GM12892 (cell line): ENCODE measurements at regions not wholly inside any gene's neighbourhood (a gene's known extent, or its start where the extent isn't known, plus 50 kb on each side); places are given as distances from the start of the nearest gene placed in this dataset.

Experiments
- POLR2A ChIP-seq: IDR thresholded peaks from 2 replicates; pipeline ENCODE4 v1.6.1; 2011; ENCODE audit warnings: low read depth, low read length, control low read depth
- POLR2AphosphoS5 ChIP-seq: IDR thresholded peaks from 2 replicates; pipeline ENCODE4 v1.6.1; 2011; ENCODE audit warnings: low read depth, low read length, control low read depth

DNA sequence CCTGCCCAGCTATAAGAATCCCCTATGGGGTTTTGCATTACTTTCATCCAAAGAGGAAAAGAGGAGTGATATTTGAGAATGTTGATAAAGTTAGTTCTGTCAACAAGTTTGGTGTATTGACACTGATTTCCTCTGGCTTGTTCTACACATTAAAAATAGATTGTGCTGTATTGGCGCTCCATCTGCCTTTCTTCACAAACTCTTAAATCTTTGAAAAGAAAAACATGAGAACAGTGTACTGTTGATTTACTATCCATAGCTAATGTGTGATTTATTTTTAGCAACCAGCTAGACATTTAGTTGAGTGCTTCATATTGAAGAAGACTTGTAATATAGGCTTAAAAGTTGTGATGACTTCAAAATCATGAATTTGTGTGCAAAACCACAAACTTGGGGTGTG, 261.2 kb upstream of the ANKRD50 start:
- TF ChIP-seq POLR2A (no peak), POLR2AphosphoS5 (no peak)
